Activated naive CD8-positive, alpha-beta T cell treated with anti-CD3 and anti-CD28 coated beads for 36 hours (primary cell): ENCODE measurements at regions not wholly inside any gene's neighbourhood (a gene's known extent, or its start where the extent isn't known, plus 50 kb on each side); places are given as distances from the start of the nearest gene placed in this dataset.
"Not testable (repeated sequence)": the region's sequence is repeated elsewhere in the genome, so short reads cannot be mapped to it uniquely, and the experiment has no call there.

Experiments
- DNase-seq: peaks from one replicate; pipeline ENCODE4 v3.0.0; 2021
- H3K27ac Mint-ChIP-seq: one replicate; pipeline ENCODE4 v1.8.0; 2022; ENCODE audit warnings: mild to moderate bottlenecking, moderate library complexity, mixed read lengths
- H3K27me3 Mint-ChIP-seq: one replicate; pipeline ENCODE4 v1.8.0; 2022; ENCODE audit warnings: mild to moderate bottlenecking, mixed read lengths
- H3K36me3 Mint-ChIP-seq: one replicate; pipeline ENCODE4 v1.8.0; 2021; ENCODE audit warnings: mild to moderate bottlenecking, mixed read lengths
- H3K4me1 Mint-ChIP-seq: one replicate; pipeline ENCODE4 v1.8.0; 2021; ENCODE audit warnings: mixed read lengths
- H3K4me3 Mint-ChIP-seq: one replicate; pipeline ENCODE4 v1.8.0; 2022; ENCODE audit warnings: mild to moderate bottlenecking, moderate library complexity, mixed read lengths
- H3K9me3 Mint-ChIP-seq: one replicate; pipeline ENCODE4 v1.8.0; 2022; ENCODE audit warnings: mixed read lengths

GRCh38 chr13:33659466-33659865, 158.5 kb upstream of the RFC3 start:
- Mint-ChIP-seq H3K36me3 (no peaks in the 10 kb centered on the region), H3K9me3 (no peaks in the 10 kb centered on the region), H3K4me3 (no peak overlapping the region), H3K27ac (no peak overlapping the region), H3K27me3 (peaks cover 27% of the 10 kb centered on the region), H3K4me1 (no peaks in the 10 kb centered on the region)
- no peak for DNase-seq

- Mint-ChIP-seq H3K27ac (no peak overlapping the region), H3K4me3 (no peak overlapping the region), H3K9me3 (no peaks in the 10 kb centered on the region), H3K36me3 (no peaks in the 10 kb centered on the region), H3K4me1 (no peaks in the 10 kb centered on the region), H3K27me3 (peaks cover 26% of the 10 kb centered on the region)
- DNase-seq, result no peak
Observed at GRCh38 chr13:33659894-33660293, 158.1 kb upstream of the RFC3 start.

GRCh38 chr13:33662392-33662791, 155.6 kb upstream of the RFC3 start:
- Mint-ChIP-seq H3K4me1 (no peaks in the 10 kb centered on the region), H3K36me3 (no peaks in the 10 kb centered on the region), H3K27me3 (peaks cover 19% of the 10 kb centered on the region), H3K27ac (no peak overlapping the region), H3K9me3 (no peaks in the 10 kb centered on the region), H3K4me3 (no peak overlapping the region)
- no peak for DNase-seq

GRCh38 chr13:33665626-33666175, 152.2 kb upstream of the RFC3 start:
- H3K36me3 Mint-ChIP-seq, result no peaks in the 10 kb centered on the region
- no peaks in the 10 kb centered on the region for H3K4me1 Mint-ChIP-seq
- H3K4me3 Mint-ChIP-seq, result no peak overlapping the region
- peaks cover 12% of the 10 kb centered on the region for H3K27me3 Mint-ChIP-seq
- no peaks in the 10 kb centered on the region for H3K9me3 Mint-ChIP-seq
- DNase-seq, result no peak
- no peak overlapping the region for H3K27ac Mint-ChIP-seq

GRCh38 chr13:33671560-33671959, 146.4 kb upstream of the RFC3 start:
- peaks cover 4% of the 10 kb centered on the region for H3K4me1 Mint-ChIP-seq
- no peaks in the 10 kb centered on the region for H3K9me3 Mint-ChIP-seq
- no peak overlapping the region for H3K4me3 Mint-ChIP-seq
- no peaks in the 10 kb centered on the region for H3K36me3 Mint-ChIP-seq
- H3K27ac Mint-ChIP-seq, result no peak overlapping the region
- DNase-seq, result no peak
- peaks cover 8% of the 10 kb centered on the region for H3K27me3 Mint-ChIP-seq

GRCh38 chr13:33672022-33672421, 145.9 kb upstream of the RFC3 start:
- not testable (repeated sequence) for H3K4me1 Mint-ChIP-seq, H3K27me3 Mint-ChIP-seq, H3K4me3 Mint-ChIP-seq, DNase-seq, H3K9me3 Mint-ChIP-seq, H3K36me3 Mint-ChIP-seq, H3K27ac Mint-ChIP-seq

GRCh38 chr13:33676045-33676989, 141.6 kb upstream of the RFC3 start:
- peaks cover 20% of the 10 kb centered on the region for H3K4me1 Mint-ChIP-seq
- no peak for DNase-seq
- H3K27ac Mint-ChIP-seq, result no peak overlapping the region
- H3K36me3 Mint-ChIP-seq, result peaks cover 1% of the 10 kb centered on the region
- H3K4me3 Mint-ChIP-seq, result no peak overlapping the region
- peaks cover 8% of the 10 kb centered on the region for H3K27me3 Mint-ChIP-seq
- H3K9me3 Mint-ChIP-seq, result no peaks in the 10 kb centered on the region

GRCh38 chr13:33677215-33677614, 140.7 kb upstream of the RFC3 start:
- Mint-ChIP-seq H3K9me3 (no peaks in the 10 kb centered on the region), H3K4me1 (peaks cover 20% of the 10 kb centered on the region), H3K27me3 (peaks cover 8% of the 10 kb centered on the region), H3K36me3 (peaks cover 1% of the 10 kb centered on the region), H3K27ac (no peak overlapping the region), H3K4me3 (no peak overlapping the region)
- DNase-seq, result no peak

- H3K36me3 Mint-ChIP-seq, result peaks cover 1% of the 10 kb centered on the region
- H3K9me3 Mint-ChIP-seq, result no peaks in the 10 kb centered on the region
- H3K27me3 Mint-ChIP-seq, result peaks cover 10% of the 10 kb centered on the region
- H3K4me3 Mint-ChIP-seq, result no peak overlapping the region
- no peak overlapping the region for H3K27ac Mint-ChIP-seq
- H3K4me1 Mint-ChIP-seq, result peaks cover 20% of the 10 kb centered on the region
- DNase-seq, result no peak
Observed at GRCh38 chr13:33678084-33678483, 139.9 kb upstream of the RFC3 start.

- H3K27me3 Mint-ChIP-seq, result peaks cover 13% of the 10 kb centered on the region
- peak overlapping the region; percentile 8 for H3K4me3 Mint-ChIP-seq
- peak; percentile 60 for DNase-seq
- H3K36me3 Mint-ChIP-seq, result peaks cover 1% of the 10 kb centered on the region
- H3K4me1 Mint-ChIP-seq, result peaks cover 20% of the 10 kb centered on the region
- peak overlapping the region; percentile 77 for H3K27ac Mint-ChIP-seq
- no peaks in the 10 kb centered on the region for H3K9me3 Mint-ChIP-seq
Observed at GRCh38 chr13:33678906-33679657, 138.9 kb upstream of the RFC3 start.

- Mint-ChIP-seq H3K27ac (peak overlapping the region; percentile 34), H3K4me1 (peaks cover 20% of the 10 kb centered on the region), H3K27me3 (peaks cover 13% of the 10 kb centered on the region), H3K9me3 (no peaks in the 10 kb centered on the region), H3K36me3 (peaks cover 1% of the 10 kb centered on the region), H3K4me3 (peak overlapping the region; percentile 7)
- no peak for DNase-seq
Observed at GRCh38 chr13:33679658-33680012, 138.3 kb upstream of the RFC3 start.

GRCh38 chr13:33682020-33682564, 135.9 kb upstream of the RFC3 start:
- peaks cover 1% of the 10 kb centered on the region for H3K36me3 Mint-ChIP-seq
- H3K27me3 Mint-ChIP-seq, result peaks cover 8% of the 10 kb centered on the region
- no peaks in the 10 kb centered on the region for H3K9me3 Mint-ChIP-seq
- no peak overlapping the region for H3K27ac Mint-ChIP-seq
- DNase-seq, result no peak
- peaks cover 14% of the 10 kb centered on the region for H3K4me1 Mint-ChIP-seq
- H3K4me3 Mint-ChIP-seq, result no peak overlapping the region

- not testable (repeated sequence) for H3K4me3 Mint-ChIP-seq, DNase-seq, H3K36me3 Mint-ChIP-seq, H3K4me1 Mint-ChIP-seq, H3K27ac Mint-ChIP-seq, H3K9me3 Mint-ChIP-seq, H3K27me3 Mint-ChIP-seq
Observed at GRCh38 chr13:33682646-33683045, 135.3 kb upstream of the RFC3 start.

- Mint-ChIP-seq H3K4me1 (peaks cover 7% of the 10 kb centered on the region), H3K9me3 (no peaks in the 10 kb centered on the region), H3K4me3 (no peak overlapping the region), H3K36me3 (peaks cover 1% of the 10 kb centered on the region), H3K27me3 (peaks cover 5% of the 10 kb centered on the region), H3K27ac (no peak overlapping the region)
- no peak for DNase-seq
Observed at GRCh38 chr13:33683376-33683775, 134.6 kb upstream of the RFC3 start.

GRCh38 chr13:33684874-33685273, 133.1 kb upstream of the RFC3 start:
- Mint-ChIP-seq H3K9me3 (no peaks in the 10 kb centered on the region), H3K27me3 (peaks cover 5% of the 10 kb centered on the region), H3K36me3 (peaks cover 1% of the 10 kb centered on the region), H3K27ac (no peak overlapping the region), H3K4me3 (no peak overlapping the region), H3K4me1 (no peaks in the 10 kb centered on the region)
- DNase-seq, result no peak
